ENCODE measurements at regions not wholly inside any gene's neighbourhood (a gene's known extent, or its start where the extent isn't known, plus 50 kb on each side); places are given as distances from the start of the nearest gene placed in this dataset.
"Not testable (repeated sequence)": the region's sequence is repeated elsewhere in the genome, so short reads cannot be mapped to it uniquely, and the experiment has no call there.

DNA sequence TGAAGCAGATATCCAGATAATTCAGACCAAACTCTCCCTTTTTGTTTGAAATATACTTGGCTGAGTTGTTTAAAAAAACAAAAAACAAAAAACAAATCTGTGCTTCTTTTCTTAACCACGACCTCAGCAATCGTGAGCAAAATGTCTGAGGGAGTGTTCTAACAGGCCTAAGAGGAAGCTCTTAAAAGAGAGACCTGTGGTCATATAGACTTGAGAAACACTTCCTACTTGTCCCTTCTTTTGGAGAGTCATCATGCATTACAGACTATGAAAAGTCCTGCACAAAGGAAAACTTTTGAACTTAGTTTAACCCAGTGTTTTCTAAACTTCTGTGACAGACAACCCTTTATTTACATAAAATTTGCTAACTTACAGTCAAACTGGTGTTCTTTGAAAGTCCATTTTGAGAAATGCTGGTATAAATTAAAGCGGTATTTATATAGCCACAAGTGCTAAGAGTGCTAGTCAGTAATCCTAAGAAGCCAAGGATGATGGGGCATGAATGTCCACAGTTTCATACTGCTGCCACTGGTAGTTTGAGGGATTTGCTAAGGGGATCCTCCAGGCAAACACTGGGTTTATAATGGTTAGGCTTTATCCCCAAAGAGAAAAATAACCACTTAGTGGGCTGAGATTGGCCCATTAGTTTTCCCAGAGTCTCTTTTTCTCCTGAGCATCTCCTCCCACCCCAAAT, 199.8 kb downstream of the LRRC70 start:
- intact Hi-C loops (cut with micrococcal nuclease; ENCODE audit: unreplicated experiment) = loop anchor here (1.0 to 5.0 kb wide), 2 partner anchors 318 to 336 kb away; no protein-coding TSS in a partner anchor
- FAIRE-seq (peak; percentile 84), ATAC-seq (peak; percentile 59), DNase-seq (ENCODE audit: low read depth, low spot score) (no peak)
- ChIA-PET SMC1A (ENCODE audit: uncharacterized antibody, unreplicated experiment) (interaction anchor here (0.7 to 5.3 kb wide), 17 partner anchors 12 to 347 kb away, joined by 3 to 46 read pairs (median 3); no protein-coding TSS in a partner anchor), RAD21 (ENCODE audit: unreplicated experiment) (interaction anchor here (0.7 to 4.1 kb wide), 8 partner anchors 59 to 376 kb away, joined by 3 to 22 read pairs (median 4); no protein-coding TSS in a partner anchor), CTCF (interaction anchor here (0.6 to 5.2 kb wide), 26 partner anchors 14 to 554 kb away, joined by 3 to 78 read pairs (median 4); partner anchors contain the start of gene DIMT1), POLR2A (no interaction called here)
- H3K79me2 ChIP-seq (ENCODE audit: control insufficient read depth, insufficient read depth, low read length) = no peaks in the 10 kb centered on the region
- no peaks in the 10 kb centered on the region for H3K36me3 ChIP-seq (ENCODE audit: control insufficient read depth in 2 of 2, insufficient read depth in 2 of 2, low read length in 1 of 2)
- peak overlapping the region; percentile 37 for H2AFZ ChIP-seq (ENCODE audit: control insufficient read depth, low read depth, low read length)
- no TSS peak for BruUV-seq (replicated peaks)
- H3K27ac ChIP-seq (ENCODE audit: control insufficient read depth, insufficient read depth) = no peak overlapping the region
- H3K9me3 ChIP-seq (replicated peaks; ENCODE audit: control insufficient read depth, insufficient read depth, low read length) = no peaks in the 10 kb centered on the region
- TF ChIP-seq POLR2AphosphoS5 (IDR thresholded peaks at IDR 0.05; ENCODE audit: low read length) (no peak), SREBF1 (IDR thresholded peaks at IDR 0.05; ENCODE audit: low read length) (no peak), BMI1 (IDR thresholded peaks at IDR 0.05; ENCODE audit: borderline replicate concordance) (no peak), JUND (IDR thresholded peaks at IDR 0.05; ENCODE audit: low read depth, low read length) (no peak), POU2F2 (IDR thresholded peaks at IDR 0.05; ENCODE audit: borderline replicate concordance, low read depth, low read length) (no peak), POLR2A (IDR thresholded peaks at IDR 0.05; ENCODE audit: low read depth, low read length) (no peak), NFYA (IDR thresholded peaks at IDR 0.05; ENCODE audit: borderline replicate concordance, low read depth, low read length) (no peak)
- TF ChIP-seq, protein P1, sequence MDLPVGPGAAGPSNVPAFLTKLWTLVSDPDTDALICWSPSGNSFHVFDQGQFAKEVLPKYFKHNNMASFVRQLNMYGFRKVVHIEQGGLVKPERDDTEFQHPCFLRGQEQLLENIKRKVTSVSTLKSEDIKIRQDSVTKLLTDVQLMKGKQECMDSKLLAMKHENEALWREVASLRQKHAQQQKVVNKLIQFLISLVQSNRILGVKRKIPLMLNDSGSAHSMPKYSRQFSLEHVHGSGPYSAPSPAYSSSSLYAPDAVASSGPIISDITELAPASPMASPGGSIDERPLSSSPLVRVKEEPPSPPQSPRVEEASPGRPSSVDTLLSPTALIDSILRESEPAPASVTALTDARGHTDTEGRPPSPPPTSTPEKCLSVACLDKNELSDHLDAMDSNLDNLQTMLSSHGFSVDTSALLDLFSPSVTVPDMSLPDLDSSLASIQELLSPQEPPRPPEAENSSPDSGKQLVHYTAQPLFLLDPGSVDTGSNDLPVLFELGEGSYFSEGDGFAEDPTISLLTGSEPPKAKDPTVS (IDR thresholded peaks at IDR 0.05; ENCODE audit: low read depth, low read length) = no peak
- H4K20me1 ChIP-seq (ENCODE audit: control insufficient read depth, insufficient read depth) = no peaks in the 10 kb centered on the region
- 33% methylated on average over 3 of the region's 3 CpGs for WGBS (ENCODE audit: insufficient coverage, insufficient replicate concordance, low lambda C conversion rate, missing lambda C conversion rate)
- in situ Hi-C loops (cut with MboI) = loop anchor here (5.0 to 25.0 kb wide), 2 partner anchors 321 to 566 kb away; no protein-coding TSS in a partner anchor
- no peaks in the 10 kb centered on the region for H3K27me3 ChIP-seq (replicated peaks in 1 of 2; ENCODE audit: control insufficient read depth in 2 of 2, insufficient read depth in 2 of 2, low read length in 1 of 2)
- no peaks in the 10 kb centered on the region; the same call in 1 of the 2 replicates for H3K4me1 ChIP-seq (ENCODE audit: control insufficient read depth, insufficient read depth, low read length)
- H3K4me2 ChIP-seq (ENCODE audit: control insufficient read depth, insufficient read depth) = peak overlapping the region; percentile 33; the same call in 1 of the 2 replicates
- no peak overlapping the region for H3K9ac ChIP-seq (ENCODE audit: control insufficient read depth, insufficient read depth, low read length)
- no peak overlapping the region for H3K4me3 ChIP-seq

DNA sequence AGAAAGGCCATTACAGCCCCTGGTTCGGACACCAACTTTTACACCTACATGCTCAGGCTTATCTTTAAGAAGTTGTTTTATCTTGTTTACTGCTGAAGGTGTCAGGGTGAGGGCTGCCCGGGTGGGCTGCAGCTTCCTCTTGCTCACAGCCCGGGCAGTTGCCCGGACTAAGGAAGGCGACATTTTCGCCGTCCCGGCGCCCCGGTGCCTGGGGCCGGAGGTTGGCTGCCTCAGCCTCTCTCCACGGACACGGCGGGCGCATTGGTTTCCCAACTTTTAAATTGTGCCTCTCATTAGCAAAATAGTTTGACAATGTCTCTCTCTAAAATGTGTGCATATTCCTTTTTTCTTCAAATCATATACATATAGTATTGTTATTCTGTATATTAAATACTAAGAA, 198.5 kb downstream of the LRRC70 start:
- H3K27ac ChIP-seq (ENCODE audit: control insufficient read depth, insufficient read depth); FAIRE-seq; H4K20me1 ChIP-seq (ENCODE audit: control insufficient read depth, insufficient read depth); POLR2A ChIA-PET; DNase-seq (ENCODE audit: low read depth, low spot score); H3K4me1 ChIP-seq (ENCODE audit: control insufficient read depth, insufficient read depth, low read length); H3K4me3 ChIP-seq; H3K9me3 ChIP-seq (replicated peaks; ENCODE audit: control insufficient read depth, insufficient read depth, low read length); H3K4me2 ChIP-seq (ENCODE audit: control insufficient read depth, insufficient read depth); H3K27me3 ChIP-seq (replicated peaks in 1 of 2; ENCODE audit: control insufficient read depth in 2 of 2, insufficient read depth in 2 of 2, low read length in 1 of 2); H3K79me2 ChIP-seq (ENCODE audit: control insufficient read depth, insufficient read depth, low read length); H3K9ac ChIP-seq (ENCODE audit: control insufficient read depth, insufficient read depth, low read length); H2AFZ ChIP-seq (ENCODE audit: control insufficient read depth, low read depth, low read length); H3K36me3 ChIP-seq (ENCODE audit: control insufficient read depth in 2 of 2, insufficient read depth in 2 of 2, low read length in 1 of 2); RAD21 ChIA-PET (ENCODE audit: unreplicated experiment); BruUV-seq (replicated peaks); ATAC-seq: not testable (repeated sequence)
- CTCF ChIA-PET = interaction anchor here (0.9 to 5.2 kb wide), 5 partner anchors 13 to 317 kb away, joined by 3 to 78 read pairs (median 3); no protein-coding TSS in a partner anchor
- SMC1A ChIA-PET (ENCODE audit: uncharacterized antibody, unreplicated experiment) = interaction anchor here (0.7 to 5.3 kb wide), 5 partner anchors 282 to 317 kb away, joined by 3 to 46 read pairs (median 7); no protein-coding TSS in a partner anchor
- in situ Hi-C loops (cut with MboI) = loop anchor here (5.0 to 25.0 kb wide), 2 partner anchors 320 to 565 kb away; no protein-coding TSS in a partner anchor
- intact Hi-C loops (cut with micrococcal nuclease; ENCODE audit: unreplicated experiment) = loop anchor here (5.0 kb wide), 1 partner anchor 335 kb away; no protein-coding TSS in a partner anchor
- 85% methylated on average over 15 of the region's 15 CpGs for WGBS (ENCODE audit: insufficient coverage, insufficient replicate concordance, low lambda C conversion rate, missing lambda C conversion rate)

All from GM12878 (cell line).